Peyer's patch (tissue), 4 donors: ENCODE measurements at regions not wholly inside any gene's neighbourhood (a gene's known extent, or its start where the extent isn't known, plus 50 kb on each side); places are given as distances from the start of the nearest gene placed in this dataset.

Experiments used
- CTCF ChIP-seq, 6 experiments: fragments of 450-650 bp in 4 of 6; fragments of 200-600 bp in 2 of 6; sonication (generic) in 1 of 6; IDR thresholded peaks; one replicate each; pipeline ENCODE4 v1.5.1; 2017 to 2019; ENCODE audit warnings: antibody characterized with exemption in 6 of 6, mild to moderate bottlenecking in 3 of 6, moderate library complexity in 1 of 6
- POLR2A ChIP-seq, 2 donors: fragments of 450-650 bp; IDR thresholded peaks; one replicate each; pipeline ENCODE4 v1.5.1; 2017; ENCODE audit warnings: antibody characterized with exemption in 2 of 2, mild to moderate bottlenecking in 2 of 2, moderate library complexity in 2 of 2

GRCh38 chr11:27205250-27205649 lies 157.8 kb downstream of the CCDC34 start:
- TF ChIP-seq CTCF (IDR thresholded peaks at IDR 0.05) (no peak), POLR2A (IDR thresholded peaks at IDR 0.05) (no peak)
